ENCODE measurements at regions not wholly inside any gene's neighbourhood (a gene's known extent, or its start where the extent isn't known, plus 50 kb on each side); places are given as distances from the start of the nearest gene placed in this dataset.

DNA sequence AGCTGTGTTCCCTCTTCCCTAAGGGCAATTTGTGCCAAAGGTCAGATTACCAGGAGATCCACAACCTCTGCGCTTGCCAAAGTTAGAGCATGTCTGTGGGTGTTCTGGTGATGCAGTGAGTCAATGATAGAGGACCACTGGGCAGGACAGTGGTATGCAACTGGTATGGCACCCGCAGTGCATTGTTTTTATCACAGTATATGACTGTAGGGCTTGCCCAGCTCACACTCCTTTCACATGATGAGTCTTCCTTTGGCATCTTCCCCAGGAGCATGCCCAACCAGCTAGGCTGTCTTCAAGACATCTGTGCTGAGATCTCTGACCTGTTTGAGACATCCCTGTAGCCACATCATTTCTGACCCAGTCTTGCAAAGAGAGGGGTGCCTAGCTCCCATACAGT lies 1650.0 kb upstream of the CDH6 start:
- intact Hi-C loops (cut with DNase I, micrococcal nuclease): no loop called here
- Mint-ChIP-seq H3K4me1 (ENCODE audit: low read depth) (no peaks in the 10 kb centered on the region), H3K27me3 (no peaks in the 10 kb centered on the region), H3K9me3 (peaks cover 29% of the 10 kb centered on the region), H3K36me3 (ENCODE audit: low read depth) (no peaks in the 10 kb centered on the region), H3K4me3 (no peak overlapping the region), H3K27ac (no peak overlapping the region)
- ATAC-seq (ENCODE audit: poor library complexity) (no peak), DNase-seq (no peak)
- ChIA-PET POLR2A (no interaction called here), CTCF (no interaction called here)
- Histone ChIP-seq H3K36me3 (ENCODE audit: insufficient read depth, low read length) (no peaks in the 10 kb centered on the region), H3K27ac (ENCODE audit: low read depth in 1 of 2, low read length in 2 of 2) (no peak overlapping the region), H3K9me3 (ENCODE audit: control insufficient read depth in 1 of 2, insufficient read depth in 1 of 2, low read length in 2 of 2) (peaks cover 4 to 12% of the 10 kb centered on the region in 2 experiments), H3K27me3 (ENCODE audit: control insufficient read depth in 1 of 2, insufficient read depth in 2 of 2, low read length in 2 of 2) (no peaks in the 10 kb centered on the region), H3K4me1 (ENCODE audit: insufficient read depth, low read length) (no peaks in the 10 kb centered on the region), H3K4me3 (ENCODE audit: low read length) (no peak overlapping the region)
- TF ChIP-seq, protein P1, sequence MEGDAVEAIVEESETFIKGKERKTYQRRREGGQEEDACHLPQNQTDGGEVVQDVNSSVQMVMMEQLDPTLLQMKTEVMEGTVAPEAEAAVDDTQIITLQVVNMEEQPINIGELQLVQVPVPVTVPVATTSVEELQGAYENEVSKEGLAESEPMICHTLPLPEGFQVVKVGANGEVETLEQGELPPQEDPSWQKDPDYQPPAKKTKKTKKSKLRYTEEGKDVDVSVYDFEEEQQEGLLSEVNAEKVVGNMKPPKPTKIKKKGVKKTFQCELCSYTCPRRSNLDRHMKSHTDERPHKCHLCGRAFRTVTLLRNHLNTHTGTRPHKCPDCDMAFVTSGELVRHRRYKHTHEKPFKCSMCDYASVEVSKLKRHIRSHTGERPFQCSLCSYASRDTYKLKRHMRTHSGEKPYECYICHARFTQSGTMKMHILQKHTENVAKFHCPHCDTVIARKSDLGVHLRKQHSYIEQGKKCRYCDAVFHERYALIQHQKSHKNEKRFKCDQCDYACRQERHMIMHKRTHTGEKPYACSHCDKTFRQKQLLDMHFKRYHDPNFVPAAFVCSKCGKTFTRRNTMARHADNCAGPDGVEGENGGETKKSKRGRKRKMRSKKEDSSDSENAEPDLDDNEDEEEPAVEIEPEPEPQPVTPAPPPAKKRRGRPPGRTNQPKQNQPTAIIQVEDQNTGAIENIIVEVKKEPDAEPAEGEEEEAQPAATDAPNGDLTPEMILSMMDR (IDR thresholded peaks at IDR 0.05): no peak

DNA sequence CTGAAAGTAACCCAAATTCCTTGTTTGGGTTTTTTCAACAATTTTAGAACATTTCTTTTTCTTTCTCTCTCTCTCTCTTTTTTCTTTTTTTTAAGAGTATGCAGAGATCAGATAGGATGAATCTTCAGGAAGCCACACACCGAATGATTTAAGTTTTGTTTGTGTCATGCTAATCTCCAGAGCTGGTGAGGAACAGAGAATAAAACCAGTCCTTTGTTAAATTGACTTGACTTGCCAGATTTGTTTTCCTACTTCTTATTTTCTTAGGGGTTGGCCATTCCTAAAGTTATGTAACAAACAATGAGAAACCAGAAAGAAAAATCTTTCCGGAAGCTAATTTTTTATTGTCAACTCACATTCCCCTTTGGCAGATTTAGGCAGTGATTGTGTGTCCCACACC lies 1669.3 kb upstream of the CDH6 start:
- Mint-ChIP-seq H3K27ac (no peak overlapping the region), H3K4me3 (no peak overlapping the region), H3K27me3 (no peaks in the 10 kb centered on the region), H3K9me3 (peaks cover 11% of the 10 kb centered on the region), H3K36me3 (ENCODE audit: low read depth) (no peaks in the 10 kb centered on the region), H3K4me1 (ENCODE audit: low read depth) (no peaks in the 10 kb centered on the region)
- ATAC-seq (ENCODE audit: poor library complexity) (no peak), DNase-seq (no peak)
- TF ChIP-seq, protein P1 (IDR thresholded peaks at IDR 0.05): no peak
- Histone ChIP-seq H3K27ac (ENCODE audit: low read depth in 1 of 2, low read length in 2 of 2) (no peak overlapping the region), H3K27me3 (ENCODE audit: control insufficient read depth in 1 of 2, insufficient read depth in 2 of 2, low read length in 2 of 2) (no peaks in the 10 kb centered on the region), H3K4me3 (ENCODE audit: low read length) (no peak overlapping the region), H3K9me3 (ENCODE audit: control insufficient read depth in 1 of 2, insufficient read depth in 1 of 2, low read length in 2 of 2) (no peaks in the 10 kb centered on the region), H3K4me1 (ENCODE audit: insufficient read depth, low read length) (no peaks in the 10 kb centered on the region), H3K36me3 (ENCODE audit: insufficient read depth, low read length) (no peaks in the 10 kb centered on the region)
- ChIA-PET POLR2A (no interaction called here), CTCF (no interaction called here)
- intact Hi-C loops (cut with DNase I, micrococcal nuclease): no loop called here

DNA sequence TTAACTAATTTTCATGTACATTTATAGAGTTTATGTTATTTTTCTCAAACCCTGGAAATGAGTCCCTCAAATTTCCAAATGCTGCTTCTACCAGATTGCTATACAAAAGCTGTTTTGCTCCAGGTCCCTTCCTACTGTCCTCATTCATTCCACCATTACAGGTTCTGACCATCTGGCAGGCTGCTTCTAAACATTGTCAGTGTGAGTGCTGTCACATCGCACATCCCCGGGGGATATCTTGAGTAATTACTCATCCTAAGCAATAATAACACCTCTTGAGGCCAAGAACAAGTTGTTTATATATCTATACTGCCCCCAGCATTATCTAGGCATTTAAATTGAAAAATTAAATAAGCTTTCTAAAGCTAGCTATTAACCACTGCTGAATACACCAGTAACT lies 1675.3 kb upstream of the CDH6 start:
- ChIA-PET POLR2A (no interaction called here), CTCF (no interaction called here)
- H3K36me3 ChIP-seq (ENCODE audit: insufficient read depth, low read length): no peaks in the 10 kb centered on the region
- H3K27me3 Mint-ChIP-seq: no peaks in the 10 kb centered on the region
- DNase-seq: no peak
- H3K27ac ChIP-seq (ENCODE audit: low read depth in 1 of 2, low read length in 2 of 2): no peak overlapping the region
- TF ChIP-seq, protein P1 (IDR thresholded peaks at IDR 0.05): no peak
- ATAC-seq (ENCODE audit: poor library complexity): no peak
- intact Hi-C loops (cut with DNase I, micrococcal nuclease): no loop called here
- no peaks in the 10 kb centered on the region for H3K4me1 ChIP-seq (ENCODE audit: insufficient read depth, low read length)
- H3K9me3 Mint-ChIP-seq: peaks cover 6% of the 10 kb centered on the region
- peaks cover 0 to 1% of the 10 kb centered on the region in 2 experiments for H3K9me3 ChIP-seq (ENCODE audit: control insufficient read depth in 1 of 2, insufficient read depth in 1 of 2, low read length in 2 of 2)
- H3K27ac Mint-ChIP-seq: no peak overlapping the region
- H3K36me3 Mint-ChIP-seq (ENCODE audit: low read depth): no peaks in the 10 kb centered on the region
- H3K4me1 Mint-ChIP-seq (ENCODE audit: low read depth): no peaks in the 10 kb centered on the region
- H3K27me3 ChIP-seq (ENCODE audit: control insufficient read depth in 1 of 2, insufficient read depth in 2 of 2, low read length in 2 of 2): no peaks in the 10 kb centered on the region
- no peak overlapping the region for H3K4me3 ChIP-seq (ENCODE audit: low read length)
- no peak overlapping the region for H3K4me3 Mint-ChIP-seq

Data from CD4-positive, alpha-beta T cell (primary cell).